ENCODE measurements at regions not wholly inside any gene's neighbourhood (a gene's known extent, or its start where the extent isn't known, plus 50 kb on each side); places are given as distances from the start of the nearest gene placed in this dataset.

DNA sequence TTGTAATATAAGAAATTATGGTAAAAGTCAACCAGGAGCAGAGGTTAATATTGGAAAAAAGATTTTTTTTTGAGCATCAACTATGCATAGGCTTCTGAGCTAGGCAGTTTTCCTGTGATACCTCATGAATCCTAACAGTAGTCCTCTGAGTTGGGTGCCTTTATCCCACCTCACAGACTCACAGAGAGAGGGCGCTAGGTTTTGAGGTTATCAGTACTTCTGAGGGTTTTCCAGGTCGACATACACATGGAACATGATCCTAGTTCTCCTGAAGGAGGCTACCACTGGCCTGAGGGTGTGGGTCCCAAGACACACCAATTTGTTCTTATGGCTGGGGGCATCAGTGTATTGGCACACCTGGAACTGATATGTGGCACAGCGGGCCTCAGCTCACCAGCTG, 358.8 kb upstream of the JAG1 start:
- ATAC-seq (replicated peaks): no peak
- H3K4me3 Mint-ChIP-seq: no peak overlapping the region
- no peaks in the 10 kb centered on the region for H3K27me3 Mint-ChIP-seq
- no peaks in the 10 kb centered on the region for H3K36me3 Mint-ChIP-seq (ENCODE audit: insufficient read depth)
- H3K9me3 Mint-ChIP-seq: peaks cover 23 to 25% of the 10 kb centered on the region in 2 donors
- H3K4me1 Mint-ChIP-seq (ENCODE audit: low read depth in 2 of 2): no peaks in the 10 kb centered on the region
- no peak overlapping the region for H3K27ac Mint-ChIP-seq
- DNase-seq: no peak

- ATAC-seq (replicated peaks): no peak
- H3K9me3 Mint-ChIP-seq: peaks cover 23 to 28% of the 10 kb centered on the region in 2 donors
- no peaks in the 10 kb centered on the region for H3K36me3 Mint-ChIP-seq (ENCODE audit: insufficient read depth)
- no peak for DNase-seq
- no peak overlapping the region for H3K4me3 Mint-ChIP-seq
- no peaks in the 10 kb centered on the region for H3K27me3 Mint-ChIP-seq
- H3K27ac Mint-ChIP-seq: no peak overlapping the region
- no peaks in the 10 kb centered on the region for H3K4me1 Mint-ChIP-seq (ENCODE audit: low read depth in 2 of 2)
These were observed 360.2 kb upstream of the JAG1 start for GRCh38 chr20:11034025-11034424.

- Mint-ChIP-seq H3K4me3 (no peak overlapping the region), H3K9me3 (peaks cover 19 to 36% of the 10 kb centered on the region in 2 donors), H3K27me3 (no peaks in the 10 kb centered on the region), H3K36me3 (ENCODE audit: insufficient read depth) (no peaks in the 10 kb centered on the region), H3K27ac (no peak overlapping the region), H3K4me1 (ENCODE audit: low read depth in 2 of 2) (no peaks in the 10 kb centered on the region)
- no peak for DNase-seq
- no peak for ATAC-seq (replicated peaks)
These were observed 361.4 kb upstream of the JAG1 start for GRCh38 chr20:11035211-11035610.

DNA sequence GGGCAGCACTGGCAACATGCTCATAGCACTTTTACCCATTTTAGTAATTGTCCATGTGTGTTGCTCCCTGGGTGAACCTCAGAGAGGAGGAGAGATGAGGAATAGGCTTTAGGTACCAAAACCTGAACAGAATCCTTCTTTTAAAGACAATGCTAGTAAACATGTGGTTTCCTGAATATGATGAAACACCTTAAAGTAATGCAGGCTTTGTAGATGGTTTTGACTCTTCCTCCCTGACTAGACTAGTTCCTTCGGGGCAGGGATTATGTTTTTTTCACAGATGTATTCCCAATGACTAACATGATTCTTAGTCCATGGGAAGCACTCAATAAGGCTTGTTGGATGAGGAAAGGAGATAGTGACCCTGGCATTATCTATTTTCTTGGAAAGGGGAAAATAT, 367.6 kb upstream of the JAG1 start:
- Mint-ChIP-seq H3K36me3 (ENCODE audit: insufficient read depth) (no peaks in the 10 kb centered on the region), H3K27me3 (no peaks in the 10 kb centered on the region), H3K27ac (no peak overlapping the region), H3K9me3 (peaks cover 6 to 36% of the 10 kb centered on the region in 2 donors), H3K4me1 (ENCODE audit: low read depth in 2 of 2) (no peaks in the 10 kb centered on the region), H3K4me3 (no peak overlapping the region)
- DNase-seq (no peak), ATAC-seq (replicated peaks) (no peak)

- no peak for ATAC-seq (replicated peaks)
- H3K9me3 Mint-ChIP-seq: peaks cover 2 to 29% of the 10 kb centered on the region in 2 donors
- H3K4me1 Mint-ChIP-seq (ENCODE audit: low read depth in 2 of 2): no peaks in the 10 kb centered on the region
- H3K36me3 Mint-ChIP-seq (ENCODE audit: insufficient read depth): no peaks in the 10 kb centered on the region
- no peak overlapping the region for H3K4me3 Mint-ChIP-seq
- no peak overlapping the region for H3K27ac Mint-ChIP-seq
- DNase-seq: no peak
- H3K27me3 Mint-ChIP-seq: no peaks in the 10 kb centered on the region
These were observed 369.2 kb upstream of the JAG1 start for GRCh38 chr20:11043001-11043400.

GRCh38 chr20:11044561-11044960, 370.8 kb upstream of the JAG1 start:
- Mint-ChIP-seq H3K27ac (no peak overlapping the region), H3K27me3 (no peaks in the 10 kb centered on the region), H3K4me3 (no peak overlapping the region), H3K9me3 (peaks cover 2 to 27% of the 10 kb centered on the region in 2 donors), H3K36me3 (ENCODE audit: insufficient read depth) (no peaks in the 10 kb centered on the region), H3K4me1 (ENCODE audit: low read depth in 2 of 2) (no peaks in the 10 kb centered on the region)
- DNase-seq (no peak), ATAC-seq (replicated peaks) (no peak)

- no peak for ATAC-seq (replicated peaks)
- H3K27me3 Mint-ChIP-seq: no peaks in the 10 kb centered on the region
- no peaks in the 10 kb centered on the region for H3K4me1 Mint-ChIP-seq (ENCODE audit: low read depth in 2 of 2)
- H3K9me3 Mint-ChIP-seq: peaks cover 2 to 18% of the 10 kb centered on the region in 2 donors
- no peak overlapping the region for H3K27ac Mint-ChIP-seq
- H3K36me3 Mint-ChIP-seq (ENCODE audit: insufficient read depth): no peaks in the 10 kb centered on the region
- no peak overlapping the region for H3K4me3 Mint-ChIP-seq
- DNase-seq: no peak
These were observed 371.8 kb upstream of the JAG1 start for GRCh38 chr20:11045412-11046175.

DNA sequence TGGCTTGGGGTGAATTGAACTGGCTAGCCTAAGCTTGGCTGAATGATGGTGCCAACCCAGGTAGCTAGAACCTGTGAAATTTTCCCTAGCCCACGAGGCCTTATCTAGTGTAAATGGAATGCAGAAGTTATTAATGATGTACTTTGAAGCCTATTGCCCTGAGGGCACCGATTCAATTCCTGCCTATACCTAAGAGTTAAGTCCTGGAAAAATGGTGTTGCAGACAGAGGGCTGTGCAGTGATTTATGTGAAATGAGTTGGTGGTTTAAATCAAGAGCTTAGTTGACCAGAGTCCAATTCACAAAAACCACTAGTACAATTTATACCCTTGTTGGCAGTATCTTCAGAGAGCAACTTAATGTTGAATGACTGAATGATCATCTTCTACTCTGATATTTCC, 373.8 kb upstream of the JAG1 start:
- Mint-ChIP-seq H3K9me3 (peaks cover 2 to 18% of the 10 kb centered on the region in 2 donors), H3K27me3 (no peaks in the 10 kb centered on the region), H3K36me3 (ENCODE audit: insufficient read depth) (no peaks in the 10 kb centered on the region), H3K4me1 (ENCODE audit: low read depth in 2 of 2) (no peaks in the 10 kb centered on the region), H3K4me3 (no peak overlapping the region), H3K27ac (no peak overlapping the region)
- ATAC-seq (replicated peaks) (no peak), DNase-seq (no peak)

DNA sequence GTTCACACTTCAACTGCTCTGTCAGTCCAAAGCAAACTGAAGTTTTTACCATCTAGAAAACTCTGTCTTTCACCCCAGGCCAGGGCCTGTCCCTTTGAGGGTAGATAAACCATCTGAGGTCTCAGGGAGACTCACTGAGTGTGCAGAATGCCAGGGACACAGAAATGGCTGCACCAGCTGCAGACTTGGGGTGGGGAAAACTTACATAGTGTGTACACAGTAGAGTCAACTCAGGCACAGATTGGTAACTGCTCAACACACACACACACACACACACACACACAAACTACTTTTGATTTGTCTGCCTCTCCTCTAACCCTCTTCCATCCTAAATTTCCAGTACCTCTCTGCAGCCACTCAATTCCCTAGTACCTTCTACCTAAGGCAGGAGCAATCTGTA, 374.9 kb upstream of the JAG1 start:
- no peaks in the 10 kb centered on the region for H3K27me3 Mint-ChIP-seq
- H3K4me1 Mint-ChIP-seq (ENCODE audit: low read depth in 2 of 2): no peaks in the 10 kb centered on the region
- no peaks in the 10 kb centered on the region for H3K36me3 Mint-ChIP-seq (ENCODE audit: insufficient read depth)
- ATAC-seq (replicated peaks) (no peak), DNase-seq (no peak)
- H3K27ac Mint-ChIP-seq: no peak overlapping the region
- no peak overlapping the region for H3K4me3 Mint-ChIP-seq
- H3K9me3 Mint-ChIP-seq: peaks cover 3 to 18% of the 10 kb centered on the region in 2 donors

- H3K9me3 Mint-ChIP-seq: peaks cover 3 to 8% of the 10 kb centered on the region in 2 donors
These were observed 376.6 kb upstream of the JAG1 start for GRCh38 chr20:11050350-11050749.

GRCh38 chr20:11051136-11051535, 377.3 kb upstream of the JAG1 start:
- no peak for ATAC-seq (replicated peaks)
- Mint-ChIP-seq H3K4me1 (ENCODE audit: low read depth in 2 of 2) (no peaks in the 10 kb centered on the region), H3K27me3 (no peaks in the 10 kb centered on the region), H3K4me3 (no peak overlapping the region), H3K9me3 (peaks cover 1 to 2% of the 10 kb centered on the region in 2 donors), H3K36me3 (ENCODE audit: insufficient read depth) (no peaks in the 10 kb centered on the region), H3K27ac (no peak overlapping the region)
- no peak for DNase-seq

More at GRCh38 chr20:11050350-11050749, 376.6 kb upstream of the JAG1 start:
- DNase-seq: no peak
- H3K4me3 Mint-ChIP-seq: no peak overlapping the region
- no peak overlapping the region for H3K27ac Mint-ChIP-seq
- H3K27me3 Mint-ChIP-seq: no peaks in the 10 kb centered on the region
- no peaks in the 10 kb centered on the region for H3K36me3 Mint-ChIP-seq (ENCODE audit: insufficient read depth)
- no peaks in the 10 kb centered on the region for H3K4me1 Mint-ChIP-seq (ENCODE audit: low read depth in 2 of 2)
- no peak for ATAC-seq (replicated peaks)

DNA sequence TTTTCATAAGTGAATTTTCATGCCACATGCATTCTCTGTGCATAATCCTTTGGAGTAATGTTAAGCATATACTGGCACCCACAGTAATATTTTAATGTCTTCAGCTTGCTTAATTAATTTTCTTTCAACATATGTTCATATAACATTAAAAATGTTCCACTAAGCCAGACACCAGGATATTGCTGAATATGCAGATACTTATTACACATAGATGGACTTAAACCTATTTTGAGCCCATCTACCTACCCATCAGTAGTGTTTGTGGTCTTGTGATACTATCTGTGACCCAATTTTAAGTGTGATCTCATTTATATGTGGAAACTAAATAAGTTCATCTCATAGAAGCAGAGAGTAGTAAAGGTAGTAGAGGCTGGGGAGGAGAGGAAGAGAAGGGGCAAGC, 379.5 kb upstream of the JAG1 start:
- DNase-seq (no peak), ATAC-seq (replicated peaks) (no peak)
- H3K27me3 Mint-ChIP-seq: no peaks in the 10 kb centered on the region
- no peak overlapping the region for H3K4me3 Mint-ChIP-seq
- no peaks in the 10 kb centered on the region for H3K4me1 Mint-ChIP-seq (ENCODE audit: low read depth in 2 of 2)
- H3K27ac Mint-ChIP-seq: no peak overlapping the region
- H3K9me3 Mint-ChIP-seq: peaks cover 0 to 1% of the 10 kb centered on the region in 2 donors
- no peaks in the 10 kb centered on the region for H3K36me3 Mint-ChIP-seq (ENCODE audit: insufficient read depth)

- Mint-ChIP-seq H3K27me3 (no peaks in the 10 kb centered on the region), H3K9me3 (peaks cover 0 to 1% of the 10 kb centered on the region in 2 donors), H3K27ac (no peak overlapping the region), H3K4me1 (ENCODE audit: low read depth in 2 of 2) (no peaks in the 10 kb centered on the region), H3K36me3 (ENCODE audit: insufficient read depth) (no peaks in the 10 kb centered on the region), H3K4me3 (no peak overlapping the region)
- ATAC-seq (replicated peaks) (no peak), DNase-seq (no peak)
These were observed 380.6 kb upstream of the JAG1 start for GRCh38 chr20:11054266-11054993.

GRCh38 chr20:11056414-11056813, 382.6 kb upstream of the JAG1 start:
- Mint-ChIP-seq H3K9me3 (peaks cover 0 to 1% of the 10 kb centered on the region in 2 donors), H3K4me3 (no peak overlapping the region), H3K4me1 (ENCODE audit: low read depth in 2 of 2) (no peaks in the 10 kb centered on the region), H3K27ac (no peak overlapping the region), H3K36me3 (ENCODE audit: insufficient read depth) (no peaks in the 10 kb centered on the region), H3K27me3 (no peaks in the 10 kb centered on the region)
- DNase-seq: no peak
- no peak for ATAC-seq (replicated peaks)

Measured in effector memory CD8-positive, alpha-beta T cell (primary cell).